Gastroesophageal sphincter (tissue), 4 donors: ENCODE measurements at regions not wholly inside any gene's neighbourhood (a gene's known extent, or its start where the extent isn't known, plus 50 kb on each side); places are given as distances from the start of the nearest gene placed in this dataset.

ENCODE experiments used
- ATAC-seq: fragments of 150-250 bp; one replicate; pipeline ENCODE4 v1.9.1; 2016; ENCODE audit warnings: mild to moderate bottlenecking, moderate library complexity
- H3K27ac ChIP-seq, 4 donors: fragments of 200-600 bp; sonication (generic) in 3 of 4; 1 replicate in 3 of 4; 2 replicates in 1 of 4; pipeline ENCODE4 v1.5.1; 2016 to 2019
- H3K27me3 ChIP-seq: fragments of 200-600 bp; sonication (generic); one replicate; pipeline ENCODE4 v1.5.1; 2019
- H3K36me3 ChIP-seq, 2 donors: fragments of 200-600 bp; sonication (generic); one replicate each; pipeline ENCODE4 v1.5.1; 2019; ENCODE audit warnings: control low read depth in 1 of 2
- H3K4me1 ChIP-seq, 3 donors: fragments of 200-600 bp; sonication (generic); 1 replicate in 2 of 3; 2 replicates in 1 of 3; pipeline ENCODE4 v1.5.1; 2016 to 2019; ENCODE audit warnings: control low read depth in 2 of 3
- H3K4me3 ChIP-seq, 2 donors: fragments of 200-600 bp; sonication (generic); one replicate each; pipeline ENCODE4 v1.5.1; 2019; ENCODE audit warnings: mild to moderate bottlenecking in 1 of 2, moderate library complexity in 1 of 2
- H3K9me3 ChIP-seq, 3 donors: fragments of 200-600 bp; sonication (generic); one replicate each; pipeline ENCODE4 v1.5.1; 2017 to 2019; ENCODE audit warnings: control low read depth in 2 of 3
- EP300 ChIP-seq: sonication (generic); formaldehyde crosslinking; IDR thresholded peaks from one replicate; pipeline ENCODE4 v1.6.1; 2017; ENCODE audit warnings: antibody characterized with exemption, mild to moderate bottlenecking
- POLR2A ChIP-seq, 2 donors: fragments of 450-650 bp; IDR thresholded peaks; one replicate each; pipeline ENCODE4 v1.6.1; 2017; ENCODE audit warnings: antibody characterized with exemption in 2 of 2, mild to moderate bottlenecking in 2 of 2, moderate library complexity in 1 of 2
- POLR2AphosphoS5 ChIP-seq: sonication (generic); formaldehyde crosslinking; IDR thresholded peaks from one replicate; pipeline ENCODE4 v1.6.1; 2017; ENCODE audit warnings: antibody characterized with exemption
- WGBS, 2 donors: methylation state at CpG; one replicate each; pipeline ENCODE4 v1.1.5; 2018; ENCODE audit warnings: low coverage in 1 of 2; 5-methylcytosine and 5-hydroxymethylcytosine counted together
- TF ChIP-seq, protein P1 (sequence below), 4 experiments: fragments of 200-600 bp in 2 of 4; fragments of 450-650 bp in 2 of 4; sonication (generic) in 1 of 4; IDR thresholded peaks; one replicate each; pipeline ENCODE4 v1.5.1; 2017 to 2019; ENCODE audit warnings: antibody characterized with exemption in 4 of 4, mild to moderate bottlenecking in 2 of 4, moderate library complexity in 2 of 4

DNA sequence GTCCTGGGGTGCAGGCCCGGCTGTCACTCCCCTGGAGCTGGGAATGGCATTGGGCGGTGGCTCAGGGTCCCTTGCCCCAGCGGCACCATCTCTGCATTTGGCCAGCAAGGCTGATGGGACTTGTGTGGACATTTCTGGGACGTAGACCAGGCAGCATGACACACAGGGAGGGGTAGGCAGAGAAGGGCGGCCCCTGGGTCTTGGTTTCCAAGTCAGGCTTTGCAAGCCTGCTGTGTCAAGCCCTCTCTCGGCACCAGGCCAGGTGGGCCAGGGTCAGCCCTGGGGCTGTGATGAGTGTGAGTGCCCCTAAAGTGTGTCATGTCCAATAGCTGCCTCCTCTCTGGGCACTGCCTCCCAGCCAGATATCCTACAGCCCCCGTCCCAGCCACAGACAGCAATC lies 335.2 kb downstream of the SEC14L1 start:
- H3K27me3 ChIP-seq: no peaks in the 10 kb centered on the region
- no peaks in the 10 kb centered on the region for H3K9me3 ChIP-seq
- TF ChIP-seq POLR2A (IDR thresholded peaks at IDR 0.05): no peak
- peak; percentile 14 for TF ChIP-seq POLR2AphosphoS5
- H3K4me1 ChIP-seq: peaks cover 38 to 99% (median 97%) of the 10 kb centered on the region in 3 donors
- H3K36me3 ChIP-seq: no peaks in the 10 kb centered on the region
- H3K4me3 ChIP-seq: no peak overlapping the region
- no peak for ATAC-seq
- no CpG with 5 or more reads among the region's 7 CpGs for WGBS, 2 donors
- peak overlapping the region; percentile 79 to 94 (median 89) for H3K27ac ChIP-seq

DNA sequence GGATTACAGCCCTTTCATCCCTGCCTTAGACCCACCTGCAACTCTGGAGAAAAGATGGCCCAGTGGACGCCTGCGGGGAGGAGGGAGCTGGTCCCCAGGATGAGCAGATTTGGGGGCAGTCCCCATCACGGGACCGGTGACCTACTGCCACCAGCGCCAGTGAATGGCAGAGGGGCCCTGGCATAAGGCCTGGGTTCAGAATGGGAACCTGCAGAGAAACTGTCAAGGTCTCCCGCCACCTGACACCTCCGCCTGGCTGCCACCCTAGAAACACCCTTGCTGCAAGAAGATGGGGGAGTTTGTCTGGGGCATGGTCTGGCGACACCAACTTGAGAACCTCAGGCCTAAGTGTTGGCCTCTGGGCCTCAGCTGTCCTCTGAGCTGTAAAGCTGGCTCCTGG lies 335.7 kb downstream of the SEC14L1 start:
- H3K27me3 ChIP-seq: no peaks in the 10 kb centered on the region
- H3K36me3 ChIP-seq: peaks cover 0 to under 1% of the 10 kb centered on the region in 2 donors
- peak overlapping the region; percentile 79 to 94 (median 89) for H3K27ac ChIP-seq
- no peak for ATAC-seq
- 100% methylated on average over 1 of the region's 8 CpGs; no CpG with 5 or more reads in 1 of the 2 donors for WGBS, 2 donors
- H3K9me3 ChIP-seq: no peaks in the 10 kb centered on the region
- no peak overlapping the region for H3K4me3 ChIP-seq
- TF ChIP-seq, protein P1, sequence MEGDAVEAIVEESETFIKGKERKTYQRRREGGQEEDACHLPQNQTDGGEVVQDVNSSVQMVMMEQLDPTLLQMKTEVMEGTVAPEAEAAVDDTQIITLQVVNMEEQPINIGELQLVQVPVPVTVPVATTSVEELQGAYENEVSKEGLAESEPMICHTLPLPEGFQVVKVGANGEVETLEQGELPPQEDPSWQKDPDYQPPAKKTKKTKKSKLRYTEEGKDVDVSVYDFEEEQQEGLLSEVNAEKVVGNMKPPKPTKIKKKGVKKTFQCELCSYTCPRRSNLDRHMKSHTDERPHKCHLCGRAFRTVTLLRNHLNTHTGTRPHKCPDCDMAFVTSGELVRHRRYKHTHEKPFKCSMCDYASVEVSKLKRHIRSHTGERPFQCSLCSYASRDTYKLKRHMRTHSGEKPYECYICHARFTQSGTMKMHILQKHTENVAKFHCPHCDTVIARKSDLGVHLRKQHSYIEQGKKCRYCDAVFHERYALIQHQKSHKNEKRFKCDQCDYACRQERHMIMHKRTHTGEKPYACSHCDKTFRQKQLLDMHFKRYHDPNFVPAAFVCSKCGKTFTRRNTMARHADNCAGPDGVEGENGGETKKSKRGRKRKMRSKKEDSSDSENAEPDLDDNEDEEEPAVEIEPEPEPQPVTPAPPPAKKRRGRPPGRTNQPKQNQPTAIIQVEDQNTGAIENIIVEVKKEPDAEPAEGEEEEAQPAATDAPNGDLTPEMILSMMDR (IDR thresholded peaks at IDR 0.05): no peak
- H3K4me1 ChIP-seq: peaks cover 33 to 99% (median 94%) of the 10 kb centered on the region in 3 donors

DNA sequence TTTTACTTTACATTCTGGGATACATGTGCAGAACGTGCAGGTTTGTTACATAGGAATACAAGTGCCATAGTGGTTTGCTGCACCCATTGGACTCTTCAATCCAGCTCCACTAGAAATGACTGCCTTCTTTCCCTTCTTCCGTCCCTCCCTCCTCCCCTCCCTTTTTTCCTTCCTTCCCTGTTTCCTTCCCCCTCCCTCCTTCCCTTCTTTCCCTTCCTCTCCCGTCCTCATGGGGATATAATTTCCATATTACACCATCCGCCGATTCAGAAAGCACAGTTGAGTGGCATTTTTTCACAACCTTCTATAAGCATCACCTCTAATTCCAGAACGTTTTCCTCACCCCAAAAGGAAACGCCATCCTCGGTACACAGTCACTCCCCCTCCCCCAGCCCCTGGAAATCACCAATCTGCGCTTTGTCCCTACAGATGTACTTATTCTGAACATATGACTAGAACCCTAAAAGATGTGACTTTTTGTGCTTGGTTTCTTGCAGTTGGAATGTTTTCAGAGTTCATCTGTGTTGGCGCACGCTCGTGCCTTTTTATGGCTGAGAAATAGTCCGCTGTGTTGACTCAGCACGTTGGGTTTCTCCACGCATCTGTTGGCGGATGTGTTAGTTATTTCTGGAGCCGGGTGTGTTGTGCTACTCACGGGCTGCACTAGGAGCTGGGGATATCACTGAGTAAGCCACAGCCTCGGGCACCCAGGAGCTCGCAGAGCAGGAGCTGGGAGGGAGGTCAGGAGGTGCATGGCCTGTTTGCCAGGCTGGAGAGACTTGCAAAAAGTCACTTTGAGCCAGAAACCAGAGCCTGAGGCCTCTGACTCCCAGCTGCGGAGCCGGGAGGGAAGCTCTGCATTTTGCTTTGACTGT lies 336.4 kb downstream of the SEC14L1 start:
- ATAC-seq: peak; percentile 87
- 14 to 16% methylated on average over 9 to 10 of the region's 22 CpGs for WGBS, 2 donors
- H3K36me3 ChIP-seq: peaks cover 0 to 7% of the 10 kb centered on the region in 2 donors
- peak overlapping the region in 1 of 2 donors; percentile 6 for H3K4me3 ChIP-seq
- TF ChIP-seq POLR2A (IDR thresholded peaks at IDR 0.05): peak; percentile 43 to 55
- TF ChIP-seq EP300: no peak
- no peak for TF ChIP-seq POLR2AphosphoS5
- TF ChIP-seq, protein P1 (IDR thresholded peaks at IDR 0.05): peak in 2 of 4 experiments; percentile 32 to 51
- no peaks in the 10 kb centered on the region for H3K27me3 ChIP-seq
- H3K9me3 ChIP-seq: no peaks in the 10 kb centered on the region
- peak overlapping the region; percentile 79 to 94 (median 89) for H3K27ac ChIP-seq
- H3K4me1 ChIP-seq: peaks cover 29 to 99% (median 87%) of the 10 kb centered on the region in 3 donors

DNA sequence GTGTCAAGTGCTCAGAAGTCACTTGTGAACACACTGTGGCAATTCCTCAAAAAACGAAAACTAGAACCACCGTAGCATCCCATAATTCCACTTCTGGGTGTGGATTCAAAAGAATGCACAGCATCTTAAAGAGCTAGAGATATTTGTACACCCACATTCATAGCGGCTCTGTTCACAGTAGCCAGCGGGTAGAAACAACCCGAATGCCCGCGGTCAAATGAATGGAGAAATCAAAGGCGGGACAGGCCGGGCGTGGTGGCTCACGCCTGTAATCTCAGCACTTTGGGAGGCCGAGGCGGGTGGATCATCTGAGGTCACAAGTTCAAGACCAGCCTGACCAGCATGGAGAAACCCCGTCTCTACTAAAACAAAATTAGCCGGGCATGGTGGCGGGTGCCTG lies 337.5 kb downstream of the SEC14L1 start:
- Histone ChIP-seq H3K4me1 (peaks cover 26 to 99% (median 76%) of the 10 kb centered on the region in 3 donors), H3K36me3 (peaks cover 0 to 18% of the 10 kb centered on the region in 2 donors), H3K27ac (peak overlapping the region; percentile 79 to 94 (median 89)), H3K9me3 (no peaks in the 10 kb centered on the region), H3K27me3 (no peaks in the 10 kb centered on the region), H3K4me3 (no peak overlapping the region)
- ATAC-seq: no peak
- no peak for TF ChIP-seq EP300
- TF ChIP-seq, protein P1 (IDR thresholded peaks at IDR 0.05): no peak
- TF ChIP-seq POLR2AphosphoS5: no peak
- TF ChIP-seq POLR2A (IDR thresholded peaks at IDR 0.05): no peak
- WGBS, 2 donors: 80 to 91% methylated on average over 3 to 11 of the region's 16 CpGs

DNA sequence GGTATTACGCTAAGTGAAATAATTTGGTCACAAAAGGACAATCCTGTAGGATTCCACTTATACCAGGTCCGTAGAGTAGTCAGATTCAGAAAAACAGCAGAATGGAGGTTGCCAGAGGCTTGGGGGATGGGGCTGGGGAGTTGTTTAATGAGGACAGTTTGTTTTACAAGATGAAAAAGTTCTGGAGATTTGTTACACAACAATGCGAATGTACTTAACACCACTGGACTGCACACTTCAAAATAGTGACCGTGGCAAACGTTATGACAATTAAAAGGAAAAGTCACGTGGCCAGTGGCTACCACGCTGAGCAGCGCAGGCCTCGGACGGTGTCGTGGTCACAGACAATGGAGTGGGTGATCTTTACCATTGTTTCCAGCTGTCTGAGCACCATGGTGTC lies 338.1 kb downstream of the SEC14L1 start:
- whole genome bisulfite sequencing, 2 donors: 56 to 68% methylated on average over 8 to 11 of the region's 11 CpGs
- H3K9me3 ChIP-seq: no peaks in the 10 kb centered on the region
- peaks cover 24 to 99% (median 70%) of the 10 kb centered on the region in 3 donors for H3K4me1 ChIP-seq

More for the DNA sequence above, 338.1 kb downstream of the SEC14L1 start:
- Histone ChIP-seq H3K36me3 (peaks cover 0 to 24% of the 10 kb centered on the region in 2 donors), H3K4me3 (no peak overlapping the region), H3K27ac (peak overlapping the region in 3 of 4 donors; percentile 87 to 94 (median 91)), H3K27me3 (no peaks in the 10 kb centered on the region)
- peak; percentile 11 for ATAC-seq
- TF ChIP-seq POLR2AphosphoS5: peak; percentile 60
- TF ChIP-seq EP300: no peak
